Kidney (tissue), 13 donors: ENCODE measurements at regions not wholly inside any gene's neighbourhood (a gene's known extent, or its start where the extent isn't known, plus 50 kb on each side); places are given as distances from the start of the nearest gene placed in this dataset.

ENCODE experiments used
- DNase-seq, 5 donors: peaks; one replicate each; pipeline ENCODE4 v3.0.0-alpha.2; 2013 to 2020
- FAIRE-seq: peaks from 2 replicates; lab custom pipeline; 2012; peaks lifted over from hg19 to GRCh38; lab: Jason Lieb, UNC
- H3K27ac ChIP-seq, 2 donors: one replicate each; pipeline ENCODE4 v1.7.0; 2013; ENCODE audit warnings: low read depth in 2 of 2, low read length in 2 of 2, inconsistent platforms in 1 of 2
- H3K27me3 ChIP-seq: one replicate; pipeline ENCODE4 v1.7.1; 2013; ENCODE audit warnings: low read length, inconsistent platforms; ENCODE audit not compliant: control insufficient read depth, insufficient read depth
- H3K36me3 ChIP-seq, 3 donors: one replicate each; pipeline versions ENCODE4 v1.7.0 to v1.7.1; 2013; ENCODE audit warnings: low read length in 3 of 3, control low read depth in 1 of 3, inconsistent platforms in 1 of 3; ENCODE audit not compliant: insufficient read depth in 3 of 3, control insufficient read depth in 2 of 3
- H3K4me1 ChIP-seq, 3 donors: one replicate each; pipeline versions ENCODE4 v1.7.0 to v1.7.1; 2013; ENCODE audit warnings: low read length in 3 of 3, inconsistent platforms in 1 of 3, low read depth in 1 of 3; ENCODE audit not compliant: control insufficient read depth in 2 of 3, insufficient read depth in 2 of 3
- H3K4me3 ChIP-seq, 3 donors: one replicate each; pipeline versions ENCODE4 v1.7.0 to v1.8.1; 2013; ENCODE audit warnings: low read length in 3 of 3, control low read depth in 1 of 3, inconsistent platforms in 1 of 3
- H3K9ac ChIP-seq, 3 donors: one replicate each; pipeline versions ENCODE4 v1.7.0 to v1.7.1; 2013; ENCODE audit warnings: low read length in 3 of 3, control low read depth in 1 of 3, inconsistent platforms in 1 of 3
- H3K9me3 ChIP-seq, 3 donors: one replicate each; pipeline versions ENCODE4 v1.7.0 to v1.7.1; 2013; ENCODE audit warnings: low read length in 3 of 3, control low read depth in 1 of 3, inconsistent platforms in 1 of 3; ENCODE audit not compliant: control insufficient read depth in 2 of 3, insufficient read depth in 1 of 3
- CTCF ChIP-seq: IDR thresholded peaks from 3 replicates; pipeline ENCODE4 v1.5.1; 2012; ENCODE audit warnings: mild to moderate bottlenecking, moderate library complexity, borderline replicate concordance; ENCODE audit not compliant: insufficient read depth; ENCODE audit errors: extremely low read depth
- intact Hi-C: fragments of 100-400 bp; cut with DNase I; formaldehyde crosslinking; loops from one replicate; pipeline ENCODE4 v1.11.1; 2022
- donor health status: control.
- donor health status: control.
- donor health status: control.
- donor health status: control.
- donor health status: control.
- donor health status: DM: yes; HTN: yes; CAD: no.
- donor health status: Normal renal cell carcinoma (clear cell type).

GRCh38 chr5:159783726-159784247 is 132.5 kb upstream of the ADRA1B start:
- no peak overlapping the region for H3K27ac ChIP-seq
- no peaks in the 10 kb centered on the region for H3K36me3 ChIP-seq
- H3K27me3 ChIP-seq: no peaks in the 10 kb centered on the region
- no peak for TF ChIP-seq CTCF
- intact Hi-C loops: no loop called here
- FAIRE-seq (no peak), DNase-seq (no peak)
- H3K9ac ChIP-seq: no peak overlapping the region
- no peak overlapping the region for H3K4me3 ChIP-seq
- no peaks in the 10 kb centered on the region for H3K9me3 ChIP-seq
- peaks cover 0 to 4% (median 0%) of the 10 kb centered on the region in 3 donors for H3K4me1 ChIP-seq

- TF ChIP-seq CTCF: no peak
- Histone ChIP-seq H3K9ac (no peak overlapping the region), H3K4me1 (peaks cover 0 to 6% (median 0%) of the 10 kb centered on the region in 3 donors), H3K9me3 (no peaks in the 10 kb centered on the region), H3K27ac (no peak overlapping the region), H3K27me3 (no peaks in the 10 kb centered on the region), H3K4me3 (no peak overlapping the region), H3K36me3 (no peaks in the 10 kb centered on the region)
- no peak for DNase-seq
- intact Hi-C loops: no loop called here
- no peak for FAIRE-seq
These were observed 131.3 kb upstream of the ADRA1B start for GRCh38 chr5:159784993-159785392.

GRCh38 chr5:159785656-159786055 is 130.6 kb upstream of the ADRA1B start:
- no peak for TF ChIP-seq CTCF
- Histone ChIP-seq H3K9me3 (no peaks in the 10 kb centered on the region), H3K9ac (no peak overlapping the region), H3K4me1 (peaks cover 0 to 6% (median 0%) of the 10 kb centered on the region in 3 donors), H3K27ac (no peak overlapping the region), H3K36me3 (no peaks in the 10 kb centered on the region), H3K27me3 (no peaks in the 10 kb centered on the region), H3K4me3 (no peak overlapping the region)
- FAIRE-seq: no peak
- no peak for DNase-seq
- intact Hi-C loops: no loop called here

- TF ChIP-seq CTCF: no peak
- no peaks in the 10 kb centered on the region for H3K36me3 ChIP-seq
- DNase-seq: no peak
- H3K4me1 ChIP-seq: peaks cover 0 to 6% (median 0%) of the 10 kb centered on the region in 3 donors
- FAIRE-seq: no peak
- no peak overlapping the region for H3K9ac ChIP-seq
- no peak overlapping the region for H3K4me3 ChIP-seq
- no peak overlapping the region for H3K27ac ChIP-seq
- H3K9me3 ChIP-seq: no peaks in the 10 kb centered on the region
- intact Hi-C loops: no loop called here
- H3K27me3 ChIP-seq: no peaks in the 10 kb centered on the region
These were observed 130.1 kb upstream of the ADRA1B start for GRCh38 chr5:159786201-159786600.
